ENCODE measurements at regions not wholly inside any gene's neighbourhood (a gene's known extent, or its start where the extent isn't known, plus 50 kb on each side); places are given as distances from the start of the nearest gene placed in this dataset.

DNA sequence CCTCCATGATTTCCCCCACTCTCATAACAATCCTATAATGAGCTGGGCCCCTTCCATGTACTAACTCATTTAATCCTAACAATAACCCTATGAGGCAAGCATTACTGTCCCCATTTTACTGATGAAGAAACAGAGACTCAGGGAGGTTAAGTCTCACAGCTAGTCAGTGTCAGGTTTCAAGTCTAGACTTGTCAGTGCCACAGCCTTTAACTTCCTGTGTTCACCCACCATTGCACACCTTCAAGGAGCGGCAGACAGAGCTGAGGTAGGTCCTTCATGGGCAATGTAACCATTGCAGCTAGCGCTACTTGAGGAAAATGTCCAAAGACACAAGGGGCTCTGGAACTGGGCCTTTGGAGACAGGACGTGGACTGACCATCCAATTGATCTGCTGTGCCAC lies 105.8 kb upstream of the CTNNB1 start:
- Mint-ChIP-seq H3K4me1 (peaks cover 31% of the 10 kb centered on the region), H3K36me3 (ENCODE audit: low read depth) (no peaks in the 10 kb centered on the region), H3K27ac (no peak overlapping the region), H3K4me3 (no peak overlapping the region), H3K27me3 (ENCODE audit: insufficient read depth) (no peaks in the 10 kb centered on the region), H3K9me3 (no peaks in the 10 kb centered on the region)
- H3K9ac ChIP-seq (ENCODE audit: extremely low read depth, low read length, poor library complexity, severe bottlenecking) = no peak overlapping the region
- WGBS, 2 experiments (ENCODE audit: insufficient coverage in 1 of 2, insufficient read length in 1 of 2) = 90 to 97% methylated on average over 3 of the region's 3 CpGs
- H3K4me3 ChIP-seq (ENCODE audit: low read length) = no peak overlapping the region
- peaks cover 4% of the 10 kb centered on the region for H3K4me1 ChIP-seq (ENCODE audit: control insufficient read depth, insufficient read depth, low read length)
- no peaks in the 10 kb centered on the region for H3K9me3 ChIP-seq (ENCODE audit: control insufficient read depth, low read length)
- H3K27me3 ChIP-seq (ENCODE audit: control insufficient read depth, insufficient read depth, low read length, poor library complexity, severe bottlenecking) = no peaks in the 10 kb centered on the region
- TF ChIP-seq, protein P1, sequence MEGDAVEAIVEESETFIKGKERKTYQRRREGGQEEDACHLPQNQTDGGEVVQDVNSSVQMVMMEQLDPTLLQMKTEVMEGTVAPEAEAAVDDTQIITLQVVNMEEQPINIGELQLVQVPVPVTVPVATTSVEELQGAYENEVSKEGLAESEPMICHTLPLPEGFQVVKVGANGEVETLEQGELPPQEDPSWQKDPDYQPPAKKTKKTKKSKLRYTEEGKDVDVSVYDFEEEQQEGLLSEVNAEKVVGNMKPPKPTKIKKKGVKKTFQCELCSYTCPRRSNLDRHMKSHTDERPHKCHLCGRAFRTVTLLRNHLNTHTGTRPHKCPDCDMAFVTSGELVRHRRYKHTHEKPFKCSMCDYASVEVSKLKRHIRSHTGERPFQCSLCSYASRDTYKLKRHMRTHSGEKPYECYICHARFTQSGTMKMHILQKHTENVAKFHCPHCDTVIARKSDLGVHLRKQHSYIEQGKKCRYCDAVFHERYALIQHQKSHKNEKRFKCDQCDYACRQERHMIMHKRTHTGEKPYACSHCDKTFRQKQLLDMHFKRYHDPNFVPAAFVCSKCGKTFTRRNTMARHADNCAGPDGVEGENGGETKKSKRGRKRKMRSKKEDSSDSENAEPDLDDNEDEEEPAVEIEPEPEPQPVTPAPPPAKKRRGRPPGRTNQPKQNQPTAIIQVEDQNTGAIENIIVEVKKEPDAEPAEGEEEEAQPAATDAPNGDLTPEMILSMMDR (conservative IDR thresholded peaks at IDR 0.05) = no peak
- H3K36me3 ChIP-seq (ENCODE audit: control insufficient read depth, insufficient read depth, low read length) = no peaks in the 10 kb centered on the region
- H3K27ac ChIP-seq (ENCODE audit: low read depth, low read length) = no peak overlapping the region
- DNase-seq = peak; percentile 18

GRCh38 chr3:41094351-41094750 lies 105.0 kb upstream of the CTNNB1 start:
- H3K27me3 Mint-ChIP-seq (ENCODE audit: insufficient read depth) = no peaks in the 10 kb centered on the region
- no peaks in the 10 kb centered on the region for H3K36me3 Mint-ChIP-seq (ENCODE audit: low read depth)
- no peak overlapping the region for H3K9ac ChIP-seq (ENCODE audit: extremely low read depth, low read length, poor library complexity, severe bottlenecking)
- H3K4me3 Mint-ChIP-seq = no peak overlapping the region
- H3K27me3 ChIP-seq (ENCODE audit: control insufficient read depth, insufficient read depth, low read length, poor library complexity, severe bottlenecking) = no peaks in the 10 kb centered on the region
- H3K4me1 Mint-ChIP-seq = peaks cover 33% of the 10 kb centered on the region
- H3K4me1 ChIP-seq (ENCODE audit: control insufficient read depth, insufficient read depth, low read length) = peaks cover 4% of the 10 kb centered on the region
- TF ChIP-seq, protein P1 (conservative IDR thresholded peaks at IDR 0.05) = no peak
- H3K27ac Mint-ChIP-seq = no peak overlapping the region
- H3K4me3 ChIP-seq (ENCODE audit: low read length) = no peak overlapping the region
- no peaks in the 10 kb centered on the region for H3K36me3 ChIP-seq (ENCODE audit: control insufficient read depth, insufficient read depth, low read length)
- H3K9me3 Mint-ChIP-seq = no peaks in the 10 kb centered on the region
- no peak overlapping the region for H3K27ac ChIP-seq (ENCODE audit: low read depth, low read length)
- 92 to 97% methylated on average over 4 of the region's 4 CpGs for WGBS, 2 experiments (ENCODE audit: insufficient coverage in 1 of 2, insufficient read length in 1 of 2)
- DNase-seq = peak; percentile 11
- no peaks in the 10 kb centered on the region for H3K9me3 ChIP-seq (ENCODE audit: control insufficient read depth, low read length)

DNA sequence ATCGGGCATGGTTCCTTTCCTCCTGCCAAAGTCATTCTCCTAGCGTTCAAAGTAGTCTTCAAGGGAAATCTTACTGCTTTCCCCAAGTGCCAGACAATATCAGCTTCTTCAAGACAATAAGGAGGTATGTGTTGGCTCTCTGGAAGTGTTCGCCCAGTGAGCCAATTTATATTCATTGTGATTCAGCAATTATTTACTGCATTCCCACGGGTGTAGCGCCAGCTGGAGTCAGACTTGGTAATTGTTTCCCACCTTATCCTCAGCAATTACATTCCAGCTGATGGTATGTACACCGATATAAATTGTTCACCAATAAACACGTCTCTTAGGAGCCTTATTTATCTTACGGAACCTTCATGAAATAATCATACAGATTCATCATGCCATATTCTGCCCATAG lies 103.6 kb upstream of the CTNNB1 start:
- peaks cover 31% of the 10 kb centered on the region for H3K4me1 Mint-ChIP-seq
- no peaks in the 10 kb centered on the region for H3K27me3 Mint-ChIP-seq (ENCODE audit: insufficient read depth)
- H3K27ac Mint-ChIP-seq = no peak overlapping the region
- Histone ChIP-seq H3K36me3 (ENCODE audit: control insufficient read depth, insufficient read depth, low read length) (no peaks in the 10 kb centered on the region), H3K9me3 (ENCODE audit: control insufficient read depth, low read length) (no peaks in the 10 kb centered on the region), H3K4me3 (ENCODE audit: low read length) (no peak overlapping the region), H3K27me3 (ENCODE audit: control insufficient read depth, insufficient read depth, low read length, poor library complexity, severe bottlenecking) (no peaks in the 10 kb centered on the region), H3K4me1 (ENCODE audit: control insufficient read depth, insufficient read depth, low read length) (peaks cover 12% of the 10 kb centered on the region), H3K9ac (ENCODE audit: extremely low read depth, low read length, poor library complexity, severe bottlenecking) (no peak overlapping the region), H3K27ac (ENCODE audit: low read depth, low read length) (no peak overlapping the region)
- no peaks in the 10 kb centered on the region for H3K36me3 Mint-ChIP-seq (ENCODE audit: low read depth)
- H3K4me3 Mint-ChIP-seq = no peak overlapping the region
- H3K9me3 Mint-ChIP-seq = no peaks in the 10 kb centered on the region
- 86 to 90% methylated on average over 7 to 8 of the region's 8 CpGs for WGBS, 2 experiments (ENCODE audit: insufficient coverage in 1 of 2, insufficient read length in 1 of 2)
- TF ChIP-seq, protein P1 (conservative IDR thresholded peaks at IDR 0.05) = no peak
- peak; percentile 33 for DNase-seq

Measured in endodermal cell (in vitro differentiated cells).